Small intestine (tissue), 7 donors: ENCODE measurements at regions not wholly inside any gene's neighbourhood (a gene's known extent, or its start where the extent isn't known, plus 50 kb on each side); places are given as distances from the start of the nearest gene placed in this dataset.
"Not testable (repeated sequence)": the region's sequence is repeated elsewhere in the genome, so short reads cannot be mapped to it uniquely, and the experiment has no call there.

Source experiments
- DNase-seq, 2 donors: peaks; one replicate each; pipeline versions ENCODE4 v3.0.0 to v3.0.0-alpha.2; 2013
- FAIRE-seq: peaks from 2 replicates; lab custom pipeline; 2012; peaks lifted over from hg19 to GRCh38; lab: Jason Lieb, UNC
- H3K27ac ChIP-seq, 3 donors: one replicate each; pipeline ENCODE4 v1.5.1; 2013; ENCODE audit warnings: low read length in 2 of 3, mild to moderate bottlenecking in 2 of 3, control low read depth in 1 of 3, inconsistent platforms in 1 of 3, low read depth in 1 of 3, moderate library complexity in 1 of 3
- H3K27me3 ChIP-seq, 3 donors: one replicate each; pipeline ENCODE4 v1.6.1; 2013; ENCODE audit warnings: low read length in 3 of 3, inconsistent platforms in 1 of 3; ENCODE audit not compliant: control insufficient read depth in 3 of 3, insufficient read depth in 3 of 3
- H3K36me3 ChIP-seq, 3 donors: one replicate each; pipeline ENCODE4 v1.6.1; 2013; ENCODE audit warnings: low read length in 3 of 3, inconsistent platforms in 1 of 3, low read depth in 1 of 3, mild to moderate bottlenecking in 1 of 3, moderate library complexity in 1 of 3; ENCODE audit not compliant: control insufficient read depth in 3 of 3, insufficient read depth in 2 of 3
- H3K4me1 ChIP-seq, 3 donors: one replicate each; pipeline ENCODE4 v1.6.1; 2013; ENCODE audit warnings: low read length in 2 of 3, inconsistent platforms in 1 of 3, low read depth in 1 of 3, mild to moderate bottlenecking in 1 of 3, moderate library complexity in 1 of 3; ENCODE audit not compliant: control insufficient read depth in 3 of 3, insufficient read depth in 2 of 3
- H3K4me3 ChIP-seq, 3 donors: one replicate each; pipeline ENCODE4 v1.5.1; 2013; ENCODE audit warnings: low read length in 3 of 3, control low read depth in 1 of 3, inconsistent platforms in 1 of 3, low read depth in 1 of 3, mild to moderate bottlenecking in 1 of 3, moderate library complexity in 1 of 3
- H3K9me3 ChIP-seq, 2 donors: one replicate each; pipeline ENCODE4 v1.6.1; 2013; ENCODE audit warnings: low read depth in 1 of 2, low read length in 1 of 2; ENCODE audit not compliant: control insufficient read depth in 2 of 2, insufficient read depth in 1 of 2
- WGBS, 3 donors: extraction: QIAGEN DNeasy Blood & Tissue Kit; methylation state at CpG; one replicate each; pipeline ENCODE4 v1.1.7; 2013; 5-methylcytosine and 5-hydroxymethylcytosine counted together
- donor health status: healthy with polysubstance abuse.
- donor health status: control.
- donor health status: control.
- donor health status: Bipolar disorder and iron deficiency.
- donor health status: healthy.

DNA sequence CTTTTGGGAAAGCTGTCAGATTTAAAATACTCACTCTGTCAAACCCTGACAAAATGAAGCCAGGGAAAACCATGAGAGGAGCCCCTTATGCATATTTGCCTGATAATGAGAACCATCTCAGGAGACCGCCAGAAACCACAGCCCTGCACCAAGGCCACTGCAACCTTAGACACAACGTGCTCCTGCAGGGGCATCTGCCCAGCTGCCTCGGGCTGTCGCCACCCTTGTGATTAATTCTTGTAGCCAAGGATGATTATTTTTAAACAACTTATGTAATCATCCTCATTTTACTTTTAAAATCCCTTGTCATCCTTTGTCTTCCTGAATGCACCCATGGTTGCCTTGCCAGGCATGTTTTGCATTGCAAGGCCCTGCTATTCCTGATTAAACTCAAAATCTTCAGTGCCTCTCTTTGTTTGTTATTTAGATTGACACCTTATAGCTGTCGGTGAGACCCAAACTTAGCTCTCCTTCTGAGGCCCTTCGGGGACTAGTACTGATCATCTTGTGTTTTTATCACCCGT, 766.4 kb upstream of the TMEM132C start:
- H3K27ac ChIP-seq = no peak overlapping the region
- H3K27me3 ChIP-seq = no peaks in the 10 kb centered on the region
- no peak overlapping the region for H3K4me3 ChIP-seq
- H3K36me3 ChIP-seq = no peaks in the 10 kb centered on the region
- WGBS, 3 donors = 82 to 90% (median 85%) methylated on average over 7 of the region's 7 CpGs
- FAIRE-seq = no peak
- H3K4me1 ChIP-seq = no peaks in the 10 kb centered on the region
- no peak for DNase-seq
- H3K9me3 ChIP-seq = peaks cover 0 to under 1% of the 10 kb centered on the region in 2 donors

DNA sequence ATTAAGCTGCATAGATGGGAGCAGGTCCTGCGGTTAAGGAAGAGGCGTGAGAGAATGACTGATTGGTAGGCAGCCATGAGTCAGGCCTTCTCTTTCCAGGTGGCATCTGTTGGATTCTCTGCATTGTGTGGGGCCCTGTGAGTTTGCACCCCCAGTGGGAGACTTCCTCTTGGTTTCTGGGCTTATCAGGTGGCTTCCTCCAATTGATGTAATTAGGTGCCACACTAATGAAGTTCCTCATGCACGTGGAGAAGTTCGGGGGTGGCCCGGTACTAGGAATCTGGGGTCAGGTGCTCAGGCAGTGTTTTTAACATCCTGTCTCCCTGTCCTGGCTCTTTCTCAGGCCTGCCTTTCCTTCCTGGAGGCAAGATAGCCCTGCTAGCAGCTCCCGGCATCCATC, 765.1 kb upstream of the TMEM132C start:
- H3K36me3 ChIP-seq = no peaks in the 10 kb centered on the region
- 78 to 84% (median 81%) methylated on average over 6 of the region's 6 CpGs for WGBS, 3 donors
- DNase-seq (no peak), FAIRE-seq (no peak)
- H3K9me3 ChIP-seq = no peaks in the 10 kb centered on the region
- H3K27ac ChIP-seq = no peak overlapping the region
- no peak overlapping the region for H3K4me3 ChIP-seq
- H3K27me3 ChIP-seq = no peaks in the 10 kb centered on the region
- H3K4me1 ChIP-seq = no peaks in the 10 kb centered on the region

DNA sequence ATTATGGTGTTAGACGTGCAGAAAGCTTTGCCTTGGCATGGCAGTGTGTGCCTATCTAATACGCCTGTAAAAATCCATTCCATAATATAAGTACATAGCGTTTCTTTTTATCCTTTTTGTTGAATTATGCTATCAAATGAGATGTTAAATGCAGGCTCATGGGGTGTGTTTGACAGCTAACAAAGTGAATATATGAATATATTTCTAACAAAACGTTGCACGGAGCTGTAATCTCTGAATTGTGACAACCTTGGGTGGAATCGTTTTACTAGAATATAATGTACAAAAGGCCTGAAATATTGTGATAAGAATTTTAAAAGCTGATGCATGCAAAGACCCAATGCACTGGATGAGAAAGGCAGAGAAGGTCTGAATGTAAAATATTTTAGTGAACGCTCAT, 763.7 kb upstream of the TMEM132C start:
- no peak overlapping the region for H3K27ac ChIP-seq
- no peaks in the 10 kb centered on the region for H3K9me3 ChIP-seq
- H3K27me3 ChIP-seq = no peaks in the 10 kb centered on the region
- 83 to 89% (median 89%) methylated on average over 7 of the region's 7 CpGs for WGBS, 3 donors
- FAIRE-seq = no peak
- H3K36me3 ChIP-seq = no peaks in the 10 kb centered on the region
- H3K4me3 ChIP-seq = no peak overlapping the region
- DNase-seq = no peak
- no peaks in the 10 kb centered on the region for H3K4me1 ChIP-seq

DNA sequence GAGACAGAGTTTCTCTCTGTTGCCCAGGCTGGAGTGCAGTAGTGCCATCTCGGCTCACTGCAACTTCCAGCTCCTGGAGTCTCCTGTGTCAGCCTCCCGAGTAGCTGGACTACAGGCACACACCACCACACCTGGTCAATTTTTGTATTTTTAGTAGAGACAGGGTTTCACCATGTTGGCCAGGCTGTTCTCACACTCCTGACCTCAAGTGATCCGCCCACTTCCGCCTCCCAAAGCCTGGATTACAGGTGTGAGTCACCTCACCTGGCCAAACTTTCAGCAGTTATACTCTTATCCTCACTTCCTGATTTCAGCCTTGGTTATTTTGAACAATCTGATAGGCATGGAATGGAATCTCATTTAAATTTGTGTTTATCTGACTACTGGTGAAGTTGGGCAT, 763.0 kb upstream of the TMEM132C start:
- H3K4me1 ChIP-seq, H3K9me3 ChIP-seq, H3K27ac ChIP-seq, DNase-seq, H3K27me3 ChIP-seq, H3K36me3 ChIP-seq, FAIRE-seq, H3K4me3 ChIP-seq: not testable (repeated sequence)
- 60 to 79% (median 69%) methylated on average over 4 of the region's 4 CpGs for WGBS, 3 donors

DNA sequence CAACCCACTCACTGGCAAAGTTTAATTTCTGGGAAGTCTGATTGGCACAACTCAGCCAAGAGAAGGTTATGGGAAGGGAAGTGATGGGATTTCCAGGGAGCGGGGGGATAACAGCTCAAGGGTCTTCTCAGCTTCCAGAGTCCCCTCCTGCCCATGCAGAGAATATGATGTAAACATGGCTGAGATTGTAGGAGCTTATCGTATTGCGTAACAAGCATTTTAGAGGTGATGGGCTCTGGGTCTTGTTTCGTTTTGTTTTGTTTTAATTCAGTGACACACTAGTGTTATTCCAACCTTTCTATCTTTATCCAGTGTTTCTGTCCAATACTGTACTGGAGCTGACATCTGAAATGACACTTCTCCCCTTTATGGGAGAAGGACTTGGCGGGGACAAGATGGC, 762.1 kb upstream of the TMEM132C start:
- Histone ChIP-seq H3K4me3 (no peak overlapping the region), H3K9me3 (no peaks in the 10 kb centered on the region), H3K27me3 (no peaks in the 10 kb centered on the region), H3K27ac (no peak overlapping the region), H3K36me3 (no peaks in the 10 kb centered on the region), H3K4me1 (no peaks in the 10 kb centered on the region)
- DNase-seq = no peak
- WGBS, 3 donors = 75 to 86% (median 81%) methylated on average over 5 of the region's 5 CpGs
- FAIRE-seq = no peak

DNA sequence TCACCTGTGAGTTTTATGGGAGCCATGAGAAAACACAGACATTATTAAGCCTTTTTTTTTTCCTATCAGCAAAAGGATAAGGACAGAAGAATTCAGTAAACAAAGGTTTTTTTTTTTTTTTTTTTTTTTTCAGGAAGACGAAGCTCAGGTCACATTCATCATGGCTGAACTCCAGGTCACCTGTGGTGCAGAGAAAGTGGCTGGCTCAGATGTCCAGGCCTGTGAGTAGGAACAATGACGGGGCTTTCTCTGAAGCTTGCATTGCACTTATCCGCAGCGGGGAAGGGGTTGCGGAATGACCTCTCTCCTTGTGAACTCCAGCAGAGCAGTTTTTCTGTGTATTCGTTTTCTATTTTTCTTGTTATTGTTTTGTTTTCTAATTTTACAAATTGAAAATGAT, 759.6 kb upstream of the TMEM132C start:
- DNase-seq (no peak), FAIRE-seq (no peak)
- Histone ChIP-seq H3K4me1 (no peaks in the 10 kb centered on the region), H3K9me3 (no peaks in the 10 kb centered on the region), H3K36me3 (no peaks in the 10 kb centered on the region), H3K27me3 (peaks cover 0 to 2% (median 0%) of the 10 kb centered on the region in 3 donors), H3K27ac (no peak overlapping the region), H3K4me3 (no peak overlapping the region)
- WGBS, 3 donors = 76 to 81% (median 79%) methylated on average over 6 of the region's 6 CpGs

DNA sequence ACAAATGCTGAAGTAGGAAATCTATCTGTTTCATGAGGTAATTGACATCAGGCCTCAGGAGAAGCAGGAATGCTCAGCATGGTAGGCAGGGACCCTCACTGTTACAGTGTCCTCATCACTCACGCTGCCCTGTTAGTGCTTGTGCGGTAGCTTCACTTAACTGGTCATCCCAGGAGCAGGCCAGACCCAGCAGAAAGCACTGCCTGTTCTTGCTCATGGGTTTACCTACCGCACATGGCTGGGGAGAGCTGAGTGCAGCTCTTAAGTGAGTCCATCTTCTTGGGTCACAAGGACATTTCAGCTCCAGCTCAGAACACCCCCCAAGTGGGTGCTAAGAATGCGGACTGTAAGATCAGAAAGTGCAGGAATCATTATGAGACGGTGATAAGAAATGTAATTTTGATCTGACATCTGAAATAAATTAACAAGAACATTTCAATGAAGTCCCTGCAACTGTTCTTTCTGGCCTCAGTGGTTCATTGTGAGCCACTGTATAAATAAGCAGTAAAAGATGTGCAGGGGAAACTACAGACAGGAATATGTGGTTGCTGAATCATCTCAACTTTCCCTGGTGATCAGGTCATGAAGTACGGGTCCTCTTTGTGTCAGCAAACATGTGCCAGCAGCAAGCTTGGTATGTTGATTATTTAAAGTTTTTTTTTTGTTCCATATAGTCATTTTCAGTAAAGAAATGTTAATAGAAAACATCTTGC, 757.7 kb upstream of the TMEM132C start:
- no peak overlapping the region for H3K27ac ChIP-seq
- H3K27me3 ChIP-seq = peaks cover 0 to 2% (median 0%) of the 10 kb centered on the region in 3 donors
- H3K36me3 ChIP-seq = no peaks in the 10 kb centered on the region
- H3K4me1 ChIP-seq = no peaks in the 10 kb centered on the region
- no peaks in the 10 kb centered on the region for H3K9me3 ChIP-seq
- WGBS, 3 donors = 82 to 88% (median 87%) methylated on average over 6 of the region's 6 CpGs
- H3K4me3 ChIP-seq = no peak overlapping the region
- FAIRE-seq (no peak), DNase-seq (no peak)

DNA sequence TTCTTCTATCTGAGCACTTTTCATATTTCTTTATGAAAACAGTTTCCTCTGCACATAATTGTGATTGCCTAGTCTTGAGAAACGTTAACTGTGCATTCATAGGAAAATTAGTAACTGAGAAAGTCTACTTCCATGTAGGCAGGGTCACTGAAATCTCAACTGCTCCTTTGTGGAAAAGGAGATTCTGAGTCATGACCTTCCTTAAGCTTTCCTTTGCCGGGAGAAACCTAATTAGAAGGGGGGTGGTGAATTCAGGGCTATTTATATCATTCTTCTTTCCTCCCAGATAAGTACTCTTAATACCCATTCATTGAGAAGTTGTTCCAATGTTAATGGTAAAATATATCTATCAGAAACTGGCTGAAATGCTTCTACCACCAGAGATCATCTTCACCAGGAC, 751.0 kb upstream of the TMEM132C start:
- no peak overlapping the region for H3K27ac ChIP-seq
- no peaks in the 10 kb centered on the region for H3K36me3 ChIP-seq
- H3K4me1 ChIP-seq = no peaks in the 10 kb centered on the region
- H3K27me3 ChIP-seq = no peaks in the 10 kb centered on the region
- no peaks in the 10 kb centered on the region for H3K9me3 ChIP-seq
- no peak for FAIRE-seq
- no peak for DNase-seq
- WGBS, 3 donors = 43 to 60% (median 57%) methylated on average over 2 of the region's 2 CpGs
- no peak overlapping the region for H3K4me3 ChIP-seq

DNA sequence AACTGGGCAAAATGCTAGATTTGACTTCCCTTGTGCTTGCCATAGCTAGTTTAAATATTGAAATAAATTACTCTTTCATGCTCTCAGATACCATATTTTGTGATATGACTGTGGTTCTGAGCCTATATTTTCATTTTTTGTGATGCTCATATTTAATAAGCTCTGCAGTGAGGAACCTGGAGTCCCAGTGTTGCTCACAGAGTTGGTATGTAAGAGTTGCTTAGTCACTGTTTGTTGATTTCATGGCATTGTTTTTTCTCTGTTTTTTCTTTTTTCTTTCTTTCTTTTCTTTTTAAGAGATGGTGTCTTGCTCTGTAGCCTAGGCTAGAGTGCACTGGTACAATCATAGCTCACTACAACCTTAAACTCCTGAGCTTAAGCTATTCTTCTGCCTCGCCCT, 750.5 kb upstream of the TMEM132C start:
- no peak for FAIRE-seq
- WGBS, 3 donors = 63 to 78% (median 77%) methylated on average over 1 of the region's 1 CpG

More for the DNA sequence above, 750.5 kb upstream of the TMEM132C start:
- Histone ChIP-seq H3K9me3 (no peaks in the 10 kb centered on the region), H3K27ac (no peak overlapping the region), H3K4me3 (no peak overlapping the region), H3K27me3 (no peaks in the 10 kb centered on the region), H3K4me1 (no peaks in the 10 kb centered on the region), H3K36me3 (no peaks in the 10 kb centered on the region)
- no peak for DNase-seq
